Ishikawa (cell line): ENCODE measurements at regions not wholly inside any gene's neighbourhood (a gene's known extent, or its start where the extent isn't known, plus 50 kb on each side); places are given as distances from the start of the nearest gene placed in this dataset.

Experiments used
- CEBPB ChIP-seq: IDR thresholded peaks from 2 replicates; pipeline ENCODE4 v1.6.1; 2012
- EGR1 ChIP-seq: IDR thresholded peaks from 2 replicates; pipeline ENCODE4 v1.6.1; 2012
- EP300 ChIP-seq: IDR thresholded peaks from 2 replicates; pipeline ENCODE4 v1.6.1; 2012; ENCODE audit warnings: borderline replicate concordance
- FOXM1 ChIP-seq: IDR thresholded peaks from 2 replicates; pipeline ENCODE4 v1.6.1; 2012; ENCODE audit warnings: low read depth, borderline replicate concordance
- NFIC ChIP-seq: IDR thresholded peaks from 2 replicates; pipeline ENCODE4 v1.6.1; 2012
- RAD21 ChIP-seq: IDR thresholded peaks from 2 replicates; pipeline ENCODE4 v1.6.1; 2012; ENCODE audit warnings: low read depth
- TAF1 ChIP-seq: IDR thresholded peaks from 2 replicates; pipeline ENCODE4 v1.6.1; 2012; ENCODE audit warnings: low read depth, mild to moderate bottlenecking
- TCF12 ChIP-seq: IDR thresholded peaks from 2 replicates; pipeline ENCODE4 v1.6.1; 2012; ENCODE audit warnings: low read depth
- TEAD4 ChIP-seq: IDR thresholded peaks from 2 replicates; pipeline ENCODE4 v1.6.1; 2012
- YY1 ChIP-seq: IDR thresholded peaks from 2 replicates; pipeline ENCODE4 v1.6.1; 2012; ENCODE audit warnings: low read depth
- ZBTB7A ChIP-seq: IDR thresholded peaks from 2 replicates; pipeline ENCODE4 v1.6.1; 2012; ENCODE audit warnings: low read depth
- TF ChIP-seq, protein P1 (sequence below): IDR thresholded peaks from 2 replicates; pipeline ENCODE4 v1.6.1; 2012; ENCODE audit warnings: low read depth, mild to moderate bottlenecking
- TF ChIP-seq, protein P2 (sequence below): IDR thresholded peaks from 2 replicates; pipeline ENCODE4 v1.6.1; 2012

DNA sequence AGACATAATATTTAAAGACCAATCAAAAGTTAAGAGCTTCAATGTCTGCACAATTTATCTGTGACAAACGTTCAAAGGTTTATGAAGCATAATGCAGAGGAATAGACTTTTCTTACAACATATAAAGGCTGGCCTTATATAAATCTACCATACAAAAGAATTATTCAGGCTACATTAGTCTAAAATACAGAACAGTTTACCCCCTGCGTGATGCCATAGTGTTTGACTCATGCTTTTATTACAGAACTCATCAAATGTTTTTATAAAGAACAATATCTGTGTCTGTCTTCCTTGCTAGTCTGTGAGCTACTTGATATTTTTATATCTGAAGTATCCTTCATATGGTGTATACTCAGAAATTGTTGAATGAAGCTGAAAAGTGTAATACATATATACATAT, 1084.5 kb upstream of the FLRT2 start:
- TF ChIP-seq TEAD4 (no peak), EGR1 (no peak), YY1 (no peak), TCF12 (no peak), FOXM1 (no peak), RAD21 (no peak), CEBPB (no peak), TAF1 (no peak), ZBTB7A (no peak), EP300 (no peak), NFIC (no peak)
- TF ChIP-seq, protein P1, sequence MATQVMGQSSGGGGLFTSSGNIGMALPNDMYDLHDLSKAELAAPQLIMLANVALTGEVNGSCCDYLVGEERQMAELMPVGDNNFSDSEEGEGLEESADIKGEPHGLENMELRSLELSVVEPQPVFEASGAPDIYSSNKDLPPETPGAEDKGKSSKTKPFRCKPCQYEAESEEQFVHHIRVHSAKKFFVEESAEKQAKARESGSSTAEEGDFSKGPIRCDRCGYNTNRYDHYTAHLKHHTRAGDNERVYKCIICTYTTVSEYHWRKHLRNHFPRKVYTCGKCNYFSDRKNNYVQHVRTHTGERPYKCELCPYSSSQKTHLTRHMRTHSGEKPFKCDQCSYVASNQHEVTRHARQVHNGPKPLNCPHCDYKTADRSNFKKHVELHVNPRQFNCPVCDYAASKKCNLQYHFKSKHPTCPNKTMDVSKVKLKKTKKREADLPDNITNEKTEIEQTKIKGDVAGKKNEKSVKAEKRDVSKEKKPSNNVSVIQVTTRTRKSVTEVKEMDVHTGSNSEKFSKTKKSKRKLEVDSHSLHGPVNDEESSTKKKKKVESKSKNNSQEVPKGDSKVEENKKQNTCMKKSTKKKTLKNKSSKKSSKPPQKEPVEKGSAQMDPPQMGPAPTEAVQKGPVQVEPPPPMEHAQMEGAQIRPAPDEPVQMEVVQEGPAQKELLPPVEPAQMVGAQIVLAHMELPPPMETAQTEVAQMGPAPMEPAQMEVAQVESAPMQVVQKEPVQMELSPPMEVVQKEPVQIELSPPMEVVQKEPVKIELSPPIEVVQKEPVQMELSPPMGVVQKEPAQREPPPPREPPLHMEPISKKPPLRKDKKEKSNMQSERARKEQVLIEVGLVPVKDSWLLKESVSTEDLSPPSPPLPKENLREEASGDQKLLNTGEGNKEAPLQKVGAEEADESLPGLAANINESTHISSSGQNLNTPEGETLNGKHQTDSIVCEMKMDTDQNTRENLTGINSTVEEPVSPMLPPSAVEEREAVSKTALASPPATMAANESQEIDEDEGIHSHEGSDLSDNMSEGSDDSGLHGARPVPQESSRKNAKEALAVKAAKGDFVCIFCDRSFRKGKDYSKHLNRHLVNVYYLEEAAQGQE, result no peak
- TF ChIP-seq, protein P2, sequence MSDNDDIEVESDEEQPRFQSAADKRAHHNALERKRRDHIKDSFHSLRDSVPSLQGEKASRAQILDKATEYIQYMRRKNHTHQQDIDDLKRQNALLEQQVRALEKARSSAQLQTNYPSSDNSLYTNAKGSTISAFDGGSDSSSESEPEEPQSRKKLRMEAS, result no peak
